ENCODE measurements at regions not wholly inside any gene's neighbourhood (a gene's known extent, or its start where the extent isn't known, plus 50 kb on each side); places are given as distances from the start of the nearest gene placed in this dataset.

GRCh38 chr3:64354956-64355355 lies 129.7 kb upstream of the PRICKLE2 start:
- no peak for TF ChIP-seq TEAD4 (IDR thresholded peaks at IDR 0.05)
- TF ChIP-seq CREB1 (IDR thresholded peaks at IDR 0.05; ENCODE audit: low read depth): no peak

GRCh38 chr3:64354221-64354620 lies 129.0 kb upstream of the PRICKLE2 start:
- no peak for TF ChIP-seq NFIC (IDR thresholded peaks at IDR 0.05)
- no peak for TF ChIP-seq TCF12 (IDR thresholded peaks at IDR 0.05; ENCODE audit: low read depth)

- TF ChIP-seq CREB1 (IDR thresholded peaks at IDR 0.05; ENCODE audit: low read depth): no peak
- TF ChIP-seq YY1 (IDR thresholded peaks at IDR 0.05; ENCODE audit: low read depth): no peak
- TF ChIP-seq REST (IDR thresholded peaks at IDR 0.05; ENCODE audit: low read depth): no peak
- no peak for TF ChIP-seq NFIC (IDR thresholded peaks at IDR 0.05)
- no peak for TF ChIP-seq CEBPB (IDR thresholded peaks at IDR 0.05)
- TF ChIP-seq TCF12 (IDR thresholded peaks at IDR 0.05; ENCODE audit: low read depth): no peak
- no peak for TF ChIP-seq MAX (IDR thresholded peaks at IDR 0.05)
- TF ChIP-seq EP300 (IDR thresholded peaks at IDR 0.05; ENCODE audit: borderline replicate concordance): no peak
- TF ChIP-seq USF1 (IDR thresholded peaks at IDR 0.05): no peak
- TF ChIP-seq FOXM1 (IDR thresholded peaks at IDR 0.05; ENCODE audit: borderline replicate concordance, low read depth): no peak
- TF ChIP-seq ZBTB7A (IDR thresholded peaks at IDR 0.05; ENCODE audit: low read depth): no peak
- TF ChIP-seq TEAD4 (IDR thresholded peaks at IDR 0.05): no peak
- TF ChIP-seq TAF1 (IDR thresholded peaks at IDR 0.05; ENCODE audit: low read depth): no peak
- TF ChIP-seq EGR1 (IDR thresholded peaks at IDR 0.05): no peak
- no peak for TF ChIP-seq RAD21 (IDR thresholded peaks at IDR 0.05; ENCODE audit: low read depth)
Measured at GRCh38 chr3:64353226-64353625, 128.0 kb upstream of the PRICKLE2 start.

- TF ChIP-seq TCF12 (IDR thresholded peaks at IDR 0.05; ENCODE audit: low read depth) (no peak), USF1 (IDR thresholded peaks at IDR 0.05) (no peak), CREB1 (IDR thresholded peaks at IDR 0.05; ENCODE audit: low read depth) (no peak)
Measured at GRCh38 chr3:64352639-64352992, 127.3 kb upstream of the PRICKLE2 start.

GRCh38 chr3:64351713-64352638 lies 126.7 kb upstream of the PRICKLE2 start:
- no peak for TF ChIP-seq FOXM1 (IDR thresholded peaks at IDR 0.05; ENCODE audit: borderline replicate concordance, low read depth)
- TF ChIP-seq MAX (IDR thresholded peaks at IDR 0.05): no peak
- TF ChIP-seq TCF12 (IDR thresholded peaks at IDR 0.05; ENCODE audit: low read depth): no peak
- no peak for TF ChIP-seq RAD21 (IDR thresholded peaks at IDR 0.05; ENCODE audit: low read depth)
- no peak for TF ChIP-seq TAF1 (IDR thresholded peaks at IDR 0.05; ENCODE audit: low read depth)
- no peak for TF ChIP-seq REST (IDR thresholded peaks at IDR 0.05; ENCODE audit: low read depth)
- TF ChIP-seq ZBTB7A (IDR thresholded peaks at IDR 0.05; ENCODE audit: low read depth): no peak

GRCh38 chr3:64349551-64349950 lies 124.3 kb upstream of the PRICKLE2 start:
- TF ChIP-seq TCF12 (IDR thresholded peaks at IDR 0.05; ENCODE audit: low read depth) (no peak), MAX (IDR thresholded peaks at IDR 0.05) (no peak), CREB1 (IDR thresholded peaks at IDR 0.05; ENCODE audit: low read depth) (no peak), EGR1 (IDR thresholded peaks at IDR 0.05) (no peak), YY1 (IDR thresholded peaks at IDR 0.05; ENCODE audit: low read depth) (no peak), CEBPB (IDR thresholded peaks at IDR 0.05) (no peak)

Measured in Ishikawa (cell line).